HEK293T (cell line): ENCODE measurements at regions not wholly inside any gene's neighbourhood (a gene's known extent, or its start where the extent isn't known, plus 50 kb on each side); places are given as distances from the start of the nearest gene placed in this dataset.

Experiments used
- BHLHE40 ChIP-seq: fragments of 450-650 bp; IDR thresholded peaks from 2 replicates; pipeline ENCODE4 v1.6.1; 2016; ENCODE audit warnings: mild to moderate bottlenecking, moderate library complexity, borderline replicate concordance
- ELF4 ChIP-seq: fragments of 450-650 bp; IDR thresholded peaks from 2 replicates; pipeline ENCODE4 v1.6.1; 2017; ENCODE audit warnings: antibody characterized with exemption
- FOXA1 ChIP-seq: fragments of 450-650 bp; IDR thresholded peaks from 2 replicates; pipeline ENCODE4 v1.6.1; 2016; ENCODE audit warnings: mild to moderate bottlenecking
- FOXK2 ChIP-seq: fragments of 450-650 bp; IDR thresholded peaks from 2 replicates; pipeline ENCODE4 v1.6.1; 2016; ENCODE audit warnings: mild to moderate bottlenecking
- FOXM1 ChIP-seq: fragments of 450-650 bp; IDR thresholded peaks from 2 replicates; pipeline ENCODE4 v1.6.1; 2017; ENCODE audit warnings: mild to moderate bottlenecking, borderline replicate concordance
- LEF1 ChIP-seq: fragments of 450-650 bp; IDR thresholded peaks from 2 replicates; pipeline ENCODE4 v1.6.1; 2017; ENCODE audit warnings: mild to moderate bottlenecking, borderline replicate concordance
- PKNOX1 ChIP-seq: fragments of 450-650 bp; IDR thresholded peaks from 2 replicates; pipeline ENCODE4 v1.6.1; 2016
- SP1 ChIP-seq: fragments of 450-650 bp; IDR thresholded peaks from 2 replicates; pipeline ENCODE4 v1.6.1; 2017
- SUZ12 ChIP-seq: fragments of 450-650 bp; IDR thresholded peaks from 2 replicates; pipeline ENCODE4 v1.6.1; 2016; ENCODE audit warnings: mild to moderate bottlenecking

GRCh38 chr14:87148655-87149054 is 844.3 kb downstream of the GALC start:
- TF ChIP-seq SP1, result no peak
- TF ChIP-seq LEF1, result no peak
- TF ChIP-seq PKNOX1, result no peak
- TF ChIP-seq FOXK2, result no peak
- TF ChIP-seq SUZ12, result no peak
- no peak for TF ChIP-seq BHLHE40
- TF ChIP-seq FOXM1, result no peak
- TF ChIP-seq ELF4, result no peak
- no peak for TF ChIP-seq FOXA1
